GM12891 (cell line): ENCODE measurements at regions not wholly inside any gene's neighbourhood (a gene's known extent, or its start where the extent isn't known, plus 50 kb on each side); places are given as distances from the start of the nearest gene placed in this dataset.
"Not testable (repeated sequence)": the region's sequence is repeated elsewhere in the genome, so short reads cannot be mapped to it uniquely, and the experiment has no call there.

Source experiments
- DNase-seq: peaks from one replicate; pipeline ENCODE4 v3.0.0; 2011; ENCODE audit warnings: low spot score; ENCODE audit not compliant: insufficient read length
- FAIRE-seq: peaks from 2 replicates; lab custom pipeline; 2011; peaks lifted over from hg19 to GRCh38; lab: Jason Lieb, UNC
- PAX5 ChIP-seq: IDR thresholded peaks from 2 replicates; pipeline ENCODE4 v1.6.1; 2011; ENCODE audit warnings: low read length, moderate library complexity, mild to moderate bottlenecking; ENCODE audit not compliant: insufficient read depth, severe bottlenecking
- POLR2A ChIP-seq: IDR thresholded peaks from 2 replicates; pipeline ENCODE4 v1.6.1; 2011; ENCODE audit warnings: low read depth, low read length, control low read depth
- POLR2AphosphoS5 ChIP-seq: IDR thresholded peaks from 2 replicates; pipeline ENCODE4 v1.6.1; 2011; ENCODE audit warnings: low read depth, low read length, control low read depth
- POU2F2 ChIP-seq: IDR thresholded peaks from 2 replicates; pipeline ENCODE4 v1.6.1; 2011; ENCODE audit warnings: low read depth, mild to moderate bottlenecking, control low read depth, low read length, moderate library complexity
- SPI1 ChIP-seq: IDR thresholded peaks from 2 replicates; pipeline ENCODE4 v1.6.1; 2011; ENCODE audit warnings: low read depth, low read length, control low read depth
- TAF1 ChIP-seq: IDR thresholded peaks from 2 replicates; pipeline ENCODE4 v1.6.1; 2011; ENCODE audit warnings: low read depth, low read length, control low read depth

DNA sequence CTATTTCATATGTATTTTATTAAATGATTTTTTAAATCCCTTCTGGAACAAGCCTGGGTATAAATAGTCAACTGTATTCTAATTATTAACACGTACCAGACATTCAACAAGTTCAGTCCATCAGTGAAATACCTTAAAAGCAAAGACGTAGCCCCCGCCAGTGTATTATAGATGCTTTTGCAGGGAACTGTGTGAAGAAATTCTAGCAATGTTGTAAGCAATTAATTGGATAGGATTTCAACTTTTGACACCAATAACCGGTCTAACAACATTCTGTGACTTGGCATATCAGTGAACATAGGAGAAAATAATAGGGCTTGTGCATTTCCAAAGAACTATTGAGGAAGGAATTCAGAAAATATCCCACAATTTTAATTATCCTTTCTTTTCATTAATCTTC is 67.2 kb upstream of the TGFBR2 start:
- FAIRE-seq: no peak
- DNase-seq: no peak
- no peak for TF ChIP-seq POLR2AphosphoS5
- TF ChIP-seq PAX5: no peak
- no peak for TF ChIP-seq SPI1
- TF ChIP-seq TAF1: no peak
- no peak for TF ChIP-seq POLR2A
- no peak for TF ChIP-seq POU2F2

DNA sequence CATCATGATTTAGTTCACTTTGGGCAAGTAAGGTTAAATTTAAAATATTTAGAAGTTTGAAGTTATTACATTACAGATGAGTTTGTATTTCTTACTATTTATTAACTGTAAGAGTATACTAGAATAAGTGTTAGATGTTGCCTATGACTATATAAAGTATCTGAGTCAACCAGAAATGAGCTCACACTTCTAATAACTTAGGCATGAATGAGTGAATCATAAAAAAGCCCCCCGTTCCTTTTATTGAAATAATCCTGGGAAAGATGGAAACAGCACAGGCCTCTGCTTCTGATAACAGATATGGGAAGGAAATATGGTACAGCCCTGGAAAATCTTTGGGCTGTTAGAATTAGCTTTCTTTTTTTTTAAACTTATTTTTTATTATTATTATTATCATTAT is 66.6 kb upstream of the TGFBR2 start:
- TF ChIP-seq TAF1 (no peak), POU2F2 (no peak), POLR2A (no peak), SPI1 (no peak), POLR2AphosphoS5 (no peak), PAX5 (no peak)
- FAIRE-seq (no peak), DNase-seq (no peak)

DNA sequence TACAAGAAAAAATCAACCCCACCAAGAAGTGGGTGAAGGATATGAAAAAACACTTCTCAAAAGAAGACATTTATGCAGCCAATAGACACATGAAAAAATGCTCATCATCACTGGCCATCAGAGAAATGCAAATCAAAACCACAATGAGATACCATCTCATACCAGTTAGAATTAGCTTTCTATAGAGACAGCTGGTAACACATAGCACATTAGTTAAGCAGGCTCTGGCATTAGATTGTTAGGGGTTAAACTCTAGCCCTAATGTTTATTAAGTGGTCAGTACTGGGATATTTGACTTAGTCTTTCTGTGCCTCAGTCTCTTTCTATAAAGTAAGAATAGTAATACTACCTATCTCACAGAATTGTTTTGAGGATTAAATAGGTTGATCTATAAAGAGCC is 65.2 kb upstream of the TGFBR2 start:
- not testable (repeated sequence) for FAIRE-seq, DNase-seq

DNA sequence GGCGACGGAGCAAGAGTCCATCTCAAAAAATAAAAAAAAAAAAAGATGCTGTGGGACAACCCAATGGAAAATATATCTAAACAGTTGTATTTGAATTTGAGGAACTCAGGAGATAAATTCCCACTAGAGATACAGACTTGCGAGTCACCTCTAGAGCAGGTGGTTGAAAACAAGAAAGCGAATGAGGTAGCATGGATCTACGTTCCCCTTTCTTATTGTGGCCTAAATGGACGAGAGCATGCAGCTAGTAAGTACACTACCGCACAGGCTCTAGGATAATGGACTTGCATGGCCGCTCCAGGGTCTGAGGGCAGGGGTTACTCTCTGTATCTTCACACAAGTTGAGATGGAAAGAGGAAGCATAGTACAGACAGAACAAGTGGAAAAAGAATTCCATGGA is 63.5 kb upstream of the TGFBR2 start:
- FAIRE-seq (no peak), DNase-seq (no peak)
- no peak for TF ChIP-seq POU2F2
- no peak for TF ChIP-seq POLR2AphosphoS5
- no peak for TF ChIP-seq SPI1
- TF ChIP-seq PAX5: no peak
- TF ChIP-seq POLR2A: no peak
- no peak for TF ChIP-seq TAF1

DNA sequence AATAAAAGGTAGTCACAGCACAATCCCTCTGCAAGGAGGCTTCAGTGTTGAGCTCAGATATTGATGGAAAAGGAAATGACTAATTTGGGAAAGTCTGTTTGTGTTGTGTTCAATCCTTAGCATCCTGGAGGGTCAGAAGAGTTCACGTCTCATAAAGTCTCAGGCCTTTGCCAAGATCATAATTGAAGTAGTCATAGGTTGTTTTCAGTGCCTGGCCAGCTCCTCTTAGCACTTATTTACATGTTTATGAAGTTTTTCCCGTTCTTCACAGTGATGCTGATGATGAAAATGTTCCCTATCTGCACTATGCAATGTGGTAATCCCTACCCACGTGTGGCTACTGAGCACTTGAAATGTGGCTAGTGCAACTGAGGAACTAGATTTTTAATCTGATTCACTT is 61.6 kb upstream of the TGFBR2 start:
- DNase-seq (no peak), FAIRE-seq (no peak)
- TF ChIP-seq POU2F2: no peak
- no peak for TF ChIP-seq SPI1
- no peak for TF ChIP-seq POLR2AphosphoS5
- TF ChIP-seq TAF1: no peak
- TF ChIP-seq PAX5: no peak
- TF ChIP-seq POLR2A: no peak

DNA sequence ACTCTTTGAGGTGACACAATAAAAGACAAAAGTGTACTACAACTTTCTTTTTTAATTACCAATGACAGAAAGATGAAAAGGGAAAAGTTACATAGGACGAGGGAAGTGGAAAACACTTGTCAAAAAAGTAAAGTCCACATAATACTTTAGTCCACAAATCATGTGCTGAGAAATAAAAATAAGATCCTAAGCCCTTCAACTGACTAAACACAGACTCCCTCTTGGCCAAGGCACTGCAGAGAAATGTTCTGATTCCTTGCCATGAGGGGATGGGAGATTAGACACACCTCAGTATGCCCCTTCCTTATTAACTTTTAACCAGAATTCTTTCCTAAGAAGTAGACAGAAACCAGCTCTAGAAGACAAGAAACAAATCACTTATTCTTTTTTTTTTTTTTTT is 59.5 kb upstream of the TGFBR2 start:
- FAIRE-seq (no peak), DNase-seq (no peak)
- TF ChIP-seq TAF1: no peak
- TF ChIP-seq PAX5: no peak
- TF ChIP-seq POU2F2: no peak
- no peak for TF ChIP-seq POLR2AphosphoS5
- no peak for TF ChIP-seq SPI1
- TF ChIP-seq POLR2A: no peak

DNA sequence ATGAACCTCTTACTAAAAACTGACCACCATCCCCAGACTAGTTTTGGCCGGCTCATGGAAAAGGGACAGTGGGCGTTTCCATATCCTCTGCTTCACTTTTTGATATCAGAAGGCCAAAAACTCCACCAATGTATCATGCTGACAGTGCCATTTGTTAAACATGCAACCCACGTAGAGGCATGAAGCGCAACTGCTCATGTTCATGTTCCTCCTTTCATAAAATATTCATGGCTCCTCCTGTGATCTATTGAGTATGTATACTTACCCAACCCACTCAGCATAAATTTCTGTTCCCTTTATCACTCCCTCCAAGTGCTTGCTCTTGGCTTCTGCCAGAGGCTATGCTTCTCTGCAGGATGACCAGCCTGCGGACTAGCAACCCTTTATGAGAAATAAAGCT is 58.7 kb upstream of the TGFBR2 start:
- no peak for FAIRE-seq
- DNase-seq: no peak

DNA sequence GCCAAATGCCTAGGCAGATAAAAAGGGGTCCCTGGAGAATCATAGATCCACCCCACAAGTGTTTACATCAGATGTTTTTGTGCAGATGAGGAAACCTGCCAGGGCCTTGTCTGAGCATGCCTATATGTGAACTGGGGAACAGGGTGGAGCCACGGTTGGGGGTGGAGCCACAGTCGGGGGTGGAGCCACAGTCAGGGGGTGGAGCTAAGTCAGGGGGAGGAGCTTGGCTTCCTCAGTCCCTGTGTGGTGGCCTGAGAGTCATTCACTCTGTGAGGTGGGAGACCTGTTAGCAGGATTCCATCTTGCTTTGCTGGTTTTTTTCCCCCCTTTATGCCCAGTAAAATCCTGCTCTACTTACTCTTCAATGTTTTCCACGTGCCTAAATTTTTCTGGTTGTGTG is 57.8 kb upstream of the TGFBR2 start:
- FAIRE-seq (no peak), DNase-seq (no peak)
- no peak for TF ChIP-seq POU2F2

More for the DNA sequence above, 58.7 kb upstream of the TGFBR2 start:
- no peak for TF ChIP-seq POU2F2
- TF ChIP-seq TAF1: no peak
- TF ChIP-seq POLR2A: no peak
- TF ChIP-seq POLR2AphosphoS5: no peak
- TF ChIP-seq SPI1: no peak
- no peak for TF ChIP-seq PAX5

DNA sequence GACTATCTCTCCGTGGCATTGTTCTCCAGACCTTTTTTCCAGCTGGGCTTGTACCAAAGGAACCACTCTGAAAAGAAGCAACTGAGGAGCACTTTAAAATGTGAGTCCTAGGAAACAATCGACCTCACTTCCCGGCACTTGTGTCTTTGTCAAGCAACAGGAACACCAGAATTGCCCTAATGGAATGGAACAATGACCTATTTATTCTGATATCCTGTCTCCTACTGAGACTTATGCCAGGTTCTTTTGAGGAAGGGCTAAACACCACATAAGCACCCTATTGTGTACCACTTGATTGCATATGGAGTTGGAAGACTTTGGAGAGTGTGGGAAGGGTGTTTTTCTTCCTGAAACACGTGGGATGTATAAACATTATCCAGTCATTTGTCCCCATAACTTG is 56.8 kb upstream of the TGFBR2 start:
- FAIRE-seq (no peak), DNase-seq (no peak)
- no peak for TF ChIP-seq PAX5
- no peak for TF ChIP-seq POLR2A
- no peak for TF ChIP-seq SPI1

DNA sequence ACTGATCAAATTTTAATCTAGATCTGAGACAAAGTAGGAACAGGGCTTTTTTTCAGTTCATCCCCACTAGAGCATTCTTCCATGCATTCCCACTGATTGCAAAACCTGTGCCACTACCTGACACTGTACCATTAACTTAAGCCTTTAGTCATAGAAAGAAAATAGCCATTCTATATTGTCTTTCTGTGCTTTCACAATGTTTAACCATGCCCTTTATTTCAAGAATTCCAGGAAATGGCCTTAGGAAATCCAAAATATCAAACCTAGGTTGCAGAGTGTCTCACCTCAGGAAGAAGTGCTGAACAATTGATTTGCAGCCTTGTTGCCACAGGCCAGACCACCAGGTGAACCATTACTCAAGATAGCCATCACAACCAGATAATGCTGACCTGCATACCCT is 56.2 kb upstream of the TGFBR2 start:
- DNase-seq (no peak), FAIRE-seq (no peak)
- no peak for TF ChIP-seq TAF1
- no peak for TF ChIP-seq SPI1
- no peak for TF ChIP-seq POU2F2
- no peak for TF ChIP-seq PAX5
- no peak for TF ChIP-seq POLR2AphosphoS5
- no peak for TF ChIP-seq POLR2A

DNA sequence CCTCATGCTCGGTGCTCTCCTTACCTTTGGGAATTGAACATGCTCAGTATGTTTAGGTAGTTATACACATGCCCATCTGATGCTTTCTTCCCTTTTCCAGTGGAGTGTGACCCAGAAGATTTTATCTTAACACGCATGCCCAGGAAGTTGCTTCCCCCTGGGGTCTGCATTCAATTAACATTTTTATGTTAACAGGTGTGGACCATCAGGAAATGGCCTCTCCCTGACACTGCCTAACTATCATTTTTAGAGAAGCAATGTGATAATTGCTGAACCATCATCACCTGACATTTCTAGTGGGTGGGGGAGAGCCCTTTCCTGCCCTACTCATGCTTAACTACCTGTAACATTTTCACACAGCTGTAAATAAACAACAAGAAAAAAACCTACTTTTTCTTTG is 55.1 kb upstream of the TGFBR2 start:
- no peak for FAIRE-seq
- no peak for TF ChIP-seq POU2F2
- DNase-seq: no peak
